HepG2 (cell line): ENCODE measurements at regions not wholly inside any gene's neighbourhood (a gene's known extent, or its start where the extent isn't known, plus 50 kb on each side); places are given as distances from the start of the nearest gene placed in this dataset.
A peak's percentile ranks its signal among the peaks of the same experiment; 100 is the strongest.

Source experiments
- ATAC-seq: fragments of 200-7000 bp; cut with Tn5 transposase; 3 replicates; pipeline ENCODE4 v1.9.1; 2020; ENCODE audit warnings: mild to moderate bottlenecking, moderate library complexity
- BruUV-seq: library from RNA; stranded (reverse); fragments of 400-500 nt; replicated peaks from 2 replicates; lab custom pipeline; 2021; lab: Mats Ljungman, UMichigan
- CTCF ChIA-PET: fragments of 300-600 bp; formaldehyde crosslinking; extraction: SDS; loops from one replicate; lab custom pipeline; 2021; ENCODE audit warnings: low total read pairs, inconsistent platforms, low intra/inter-chr PET ratio; lab: Yijun Ruan, JAX
- POLR2A ChIA-PET: fragments of 350-600 bp; sonication (Branson Sonifier 250); formaldehyde crosslinking; loops from one replicate; lab custom pipeline; 2020; ENCODE audit warnings: antibody characterized with exemption, inconsistent platforms; lab: Yijun Ruan, JAX
- DNase-seq: peaks from one replicate; pipeline ENCODE4 v3.0.0-alpha.2; 2015; ENCODE audit warnings: low spot score
- FAIRE-seq: peaks from 3 replicates; lab custom pipeline; 2011; peaks lifted over from hg19 to GRCh38; lab: Jason Lieb, UNC
- H2AFZ ChIP-seq: one replicate; pipeline ENCODE4 v1.6.1; 2011; ENCODE audit warnings: low read length, inconsistent platforms
- H3K27ac ChIP-seq: fragments of 300-600 bp; 3 replicates; pipeline ENCODE4 v1.8.0; 2011; ENCODE audit warnings: mixed run types, mild to moderate bottlenecking, mixed read lengths, low read length, inconsistent platforms; ENCODE audit not compliant: insufficient read depth; ENCODE audit errors: extremely low read length
- H3K27me3 ChIP-seq, 2 experiments: fragments of 200-600 bp in 1 of 2; 2 replicates in 1 of 2; 3 replicates in 1 of 2; pipeline versions ENCODE4 v1.6.0 to v1.8.0; 2011; ENCODE audit warnings: low read length in 2 of 2, mild to moderate bottlenecking in 2 of 2, moderate library complexity in 2 of 2, inconsistent platforms in 1 of 2; ENCODE audit not compliant: insufficient read depth in 2 of 2, control insufficient read depth in 1 of 2
- H3K36me3 ChIP-seq, 2 experiments: fragments of 200-600 bp in 1 of 2; replicated peaks in 1 of 2; 2 replicates in 1 of 2; 3 replicates in 1 of 2; pipeline versions ENCODE4 v1.5.1 to v1.8.0; 2011; ENCODE audit warnings: low read length in 2 of 2, inconsistent platforms in 1 of 2; ENCODE audit not compliant: insufficient read depth in 2 of 2, control insufficient read depth in 1 of 2
- H3K4me1 ChIP-seq: 2 replicates; pipeline ENCODE4 v1.5.1; 2012; ENCODE audit warnings: low read length, inconsistent platforms; ENCODE audit not compliant: insufficient read depth
- H3K4me2 ChIP-seq: 2 replicates; pipeline ENCODE4 v1.6.0; 2011; ENCODE audit warnings: low read depth, low read length, inconsistent platforms
- H3K4me3 ChIP-seq, 3 experiments: fragments of 200-600 bp in 1 of 3; sonication (generic), shearing (Covaris generic) in 1 of 3; replicated peaks in 1 of 3; 2 replicates each; pipeline ENCODE4 v1.5.1; 2011 to 2016; ENCODE audit warnings: low read length in 3 of 3, inconsistent platforms in 2 of 3, low read depth in 2 of 3, mild to moderate bottlenecking in 2 of 3, control low read depth in 1 of 3, mixed read lengths in 1 of 3; ENCODE audit not compliant: insufficient read depth in 1 of 3
- H3K79me2 ChIP-seq: one replicate; pipeline ENCODE4 v1.6.1; 2011; ENCODE audit warnings: low read length, inconsistent platforms; ENCODE audit not compliant: insufficient read depth
- H3K9ac ChIP-seq: 2 replicates; pipeline ENCODE4 v1.6.0; 2011; ENCODE audit warnings: mild to moderate bottlenecking, low read depth, low read length, inconsistent platforms; ENCODE audit not compliant: insufficient read depth
- H3K9me3 ChIP-seq: 2 replicates; pipeline ENCODE4 v1.5.1; 2012; ENCODE audit warnings: mild to moderate bottlenecking, low read length
- H4K20me1 ChIP-seq: 2 replicates; pipeline ENCODE4 v1.6.0; 2011; ENCODE audit warnings: inconsistent platforms, mild to moderate bottlenecking, low read length, moderate library complexity; ENCODE audit not compliant: insufficient read depth
- MAFF ChIP-seq: IDR thresholded peaks from 2 replicates; pipeline ENCODE4 v1.6.1; 2011; ENCODE audit warnings: low read depth, low read length, improper control_type of control experiment
- MAFK ChIP-seq, 2 experiments: IDR thresholded peaks in 1 of 2; conservative IDR thresholded peaks in 1 of 2; 2 replicates each; pipeline ENCODE4 v1.6.1; 2011; ENCODE audit warnings: improper control_type of control experiment in 2 of 2, low read length in 2 of 2
- MIER2 ChIP-seq: IDR thresholded peaks from 2 replicates; pipeline ENCODE4 v1.6.1; 2016; ENCODE audit warnings: missing biosample characterization, missing genetic modification reagents
- ZBTB7A ChIP-seq: sonication (generic); formaldehyde crosslinking; IDR thresholded peaks from 2 replicates; pipeline ENCODE4 v1.8.0; 2022; ENCODE audit warnings: mild to moderate bottlenecking, missing genetic modification reagents
- WGBS: methylation state at CpG from one replicate; pipeline ENCODE4 v1.1.6; 2017; ENCODE audit warnings: low lambda C conversion rate; 5-methylcytosine and 5-hydroxymethylcytosine counted together
- in situ Hi-C: cut with HindIII; loops from 2 replicates; pipeline ENCODE4 v1.10.0; 2017; ENCODE audit warnings: low pct_unique_long_range_greater_than_20kb; ENCODE audit not compliant: extremely low pct_ligation_motif_present
- intact Hi-C: fragments of 100-400 bp; cut with micrococcal nuclease; formaldehyde crosslinking; loops from one replicate; pipeline ENCODE4 v1.10.0; 2022; ENCODE audit not compliant: unreplicated experiment
- TF ChIP-seq, protein P1 (sequence below), 2 experiments: IDR thresholded peaks; 2 replicates each; pipeline ENCODE4 v1.6.1; 2011 to 2012; ENCODE audit warnings: low read length in 2 of 2, borderline replicate concordance in 1 of 2, low read depth in 1 of 2, mild to moderate bottlenecking in 1 of 2, moderate library complexity in 1 of 2

DNA sequence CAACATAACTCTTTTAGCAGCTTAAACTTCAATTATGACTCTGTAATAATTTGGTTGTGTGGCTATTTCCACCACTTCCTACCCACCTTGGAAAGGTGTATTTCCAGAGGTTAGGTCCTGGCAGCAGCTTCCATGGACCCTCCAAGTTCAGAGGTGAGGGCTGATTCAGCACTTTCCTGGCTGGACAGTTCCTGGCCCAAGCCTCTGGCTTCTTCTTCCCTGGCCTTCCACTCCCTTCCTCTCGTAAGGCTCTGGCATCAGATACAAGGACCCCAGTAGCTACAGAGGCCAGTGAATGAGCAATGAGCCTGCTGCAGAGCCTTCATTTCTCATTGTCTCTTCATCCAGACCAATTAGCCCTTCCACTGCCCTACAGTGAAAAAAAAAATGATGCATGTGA lies 98.1 kb upstream of the KIRREL3 start:
- no TSS peak for BruUV-seq
- no peak overlapping the region for H3K27ac ChIP-seq
- H3K9me3 ChIP-seq: no peaks in the 10 kb centered on the region
- in situ Hi-C loops: no loop called here
- no peaks in the 10 kb centered on the region for H3K36me3 ChIP-seq
- H3K4me1 ChIP-seq: no peaks in the 10 kb centered on the region
- 7% methylated on average over 1 of the region's 1 CpG for WGBS
- H3K79me2 ChIP-seq: no peaks in the 10 kb centered on the region
- no peaks in the 10 kb centered on the region for H4K20me1 ChIP-seq
- no peak overlapping the region for H3K4me3 ChIP-seq
- no peak overlapping the region for H2AFZ ChIP-seq
- FAIRE-seq: no peak
- peak; percentile 55 to 73; a peak in 3 of 4 replicates for TF ChIP-seq MAFK (conservative IDR thresholded peaks at IDR 0.05 in 1 of 2, IDR thresholded peaks at IDR 0.05 in 1 of 2; ENCODE audit: low read length in 2 of 2)
- TF ChIP-seq MIER2 (CRISPR knock-in tag): peak; percentile 90
- TF ChIP-seq, protein P1, sequence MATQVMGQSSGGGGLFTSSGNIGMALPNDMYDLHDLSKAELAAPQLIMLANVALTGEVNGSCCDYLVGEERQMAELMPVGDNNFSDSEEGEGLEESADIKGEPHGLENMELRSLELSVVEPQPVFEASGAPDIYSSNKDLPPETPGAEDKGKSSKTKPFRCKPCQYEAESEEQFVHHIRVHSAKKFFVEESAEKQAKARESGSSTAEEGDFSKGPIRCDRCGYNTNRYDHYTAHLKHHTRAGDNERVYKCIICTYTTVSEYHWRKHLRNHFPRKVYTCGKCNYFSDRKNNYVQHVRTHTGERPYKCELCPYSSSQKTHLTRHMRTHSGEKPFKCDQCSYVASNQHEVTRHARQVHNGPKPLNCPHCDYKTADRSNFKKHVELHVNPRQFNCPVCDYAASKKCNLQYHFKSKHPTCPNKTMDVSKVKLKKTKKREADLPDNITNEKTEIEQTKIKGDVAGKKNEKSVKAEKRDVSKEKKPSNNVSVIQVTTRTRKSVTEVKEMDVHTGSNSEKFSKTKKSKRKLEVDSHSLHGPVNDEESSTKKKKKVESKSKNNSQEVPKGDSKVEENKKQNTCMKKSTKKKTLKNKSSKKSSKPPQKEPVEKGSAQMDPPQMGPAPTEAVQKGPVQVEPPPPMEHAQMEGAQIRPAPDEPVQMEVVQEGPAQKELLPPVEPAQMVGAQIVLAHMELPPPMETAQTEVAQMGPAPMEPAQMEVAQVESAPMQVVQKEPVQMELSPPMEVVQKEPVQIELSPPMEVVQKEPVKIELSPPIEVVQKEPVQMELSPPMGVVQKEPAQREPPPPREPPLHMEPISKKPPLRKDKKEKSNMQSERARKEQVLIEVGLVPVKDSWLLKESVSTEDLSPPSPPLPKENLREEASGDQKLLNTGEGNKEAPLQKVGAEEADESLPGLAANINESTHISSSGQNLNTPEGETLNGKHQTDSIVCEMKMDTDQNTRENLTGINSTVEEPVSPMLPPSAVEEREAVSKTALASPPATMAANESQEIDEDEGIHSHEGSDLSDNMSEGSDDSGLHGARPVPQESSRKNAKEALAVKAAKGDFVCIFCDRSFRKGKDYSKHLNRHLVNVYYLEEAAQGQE (IDR thresholded peaks at IDR 0.05; ENCODE audit: borderline replicate concordance in 1 of 2, low read depth in 1 of 2, low read length in 2 of 2): peak; percentile 51 to 92
- TF ChIP-seq MAFF: 0 out of 2 replicates have a peak, but pooled peaks have one; percentile 45
- no peak for TF ChIP-seq ZBTB7A (CRISPR knock-in tag)
- no peak overlapping the region for H3K4me2 ChIP-seq
- DNase-seq: no peak
- intact Hi-C loops: no loop called here
- H3K9ac ChIP-seq: no peak overlapping the region
- ChIA-PET POLR2A (no interaction called here), CTCF (no interaction called here)
- no peaks in the 10 kb centered on the region for H3K27me3 ChIP-seq
- ATAC-seq: no peak
